HepG2 (cell line): ENCODE measurements at regions not wholly inside any gene's neighbourhood (a gene's known extent, or its start where the extent isn't known, plus 50 kb on each side); places are given as distances from the start of the nearest gene placed in this dataset.

ENCODE experiments used
- FOXJ3 ChIP-seq: sonication (generic); formaldehyde crosslinking; IDR thresholded peaks from 2 replicates; pipeline ENCODE4 v1.4.0; 2020; ENCODE audit warnings: missing genetic modification reagents, mild to moderate bottlenecking, borderline replicate concordance
- GABPA ChIP-seq, 2 experiments: IDR thresholded peaks; 2 replicates each; pipeline ENCODE4 v1.6.1; 2011 to 2016; ENCODE audit warnings: low read depth in 2 of 2, low read length in 1 of 2, missing biosample characterization in 1 of 2, missing genetic modification characterization in 1 of 2
- IRF2 ChIP-seq: IDR thresholded peaks from 2 replicates; pipeline ENCODE4 v1.6.1; 2018; ENCODE audit warnings: missing genetic modification reagents, missing compliant biosample characterization
- NFIC ChIP-seq: IDR thresholded peaks from 2 replicates; pipeline ENCODE4 v1.6.1; 2012; ENCODE audit warnings: mild to moderate bottlenecking, low read length, inconsistent platforms
- PAX8 ChIP-seq: sonication (generic); formaldehyde crosslinking; IDR thresholded peaks from 2 replicates; pipeline ENCODE4 v1.8.0; 2022; ENCODE audit warnings: mild to moderate bottlenecking, missing genetic modification reagents, borderline replicate concordance
- RBM22 ChIP-seq: fragments of 200-400 bp; formaldehyde crosslinking; optimal IDR thresholded peaks from 2 replicates; pipeline ENCODE3; 2017; ENCODE audit warnings: mild to moderate bottlenecking, low read length, moderate library complexity
- ZNF12 ChIP-seq: sonication (generic); formaldehyde crosslinking; IDR thresholded peaks from 2 replicates; pipeline ENCODE4 v1.5.0; 2020; ENCODE audit warnings: missing genetic modification reagents
- TF ChIP-seq, protein P1 (sequence below): sonication (generic); formaldehyde crosslinking; IDR thresholded peaks from 2 replicates; pipeline ENCODE4 v1.5.0; 2020; ENCODE audit warnings: mild to moderate bottlenecking, missing genetic modification reagents, moderate library complexity
- TF ChIP-seq, protein P2 (sequence below): sonication (generic); formaldehyde crosslinking; IDR thresholded peaks from 2 replicates; pipeline ENCODE4 v1.9.0; 2021; ENCODE audit warnings: missing genetic modification reagents, borderline replicate concordance
- TF ChIP-seq, protein P3 (sequence below): sonication (generic); formaldehyde crosslinking; IDR thresholded peaks from 2 replicates; pipeline ENCODE4 v1.9.0; 2021; ENCODE audit warnings: missing genetic modification reagents, borderline replicate concordance

DNA sequence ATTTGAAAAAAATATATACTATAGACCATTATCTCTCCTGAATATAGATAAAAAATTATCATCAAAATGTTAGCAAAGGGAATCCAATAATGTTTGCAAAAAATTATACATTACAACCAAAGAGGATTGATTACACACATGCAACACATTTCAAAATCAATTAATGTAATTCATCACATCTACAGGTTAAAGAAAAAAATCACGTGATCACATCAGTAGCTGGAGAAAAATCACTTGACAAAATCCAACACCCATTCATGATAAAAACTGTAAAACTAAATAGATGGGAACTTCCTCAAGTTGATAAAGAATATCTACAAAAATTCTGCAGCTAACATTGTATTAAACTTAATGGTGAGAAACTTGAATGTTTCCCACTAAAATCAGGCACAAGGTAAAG, 1047.5 kb upstream of the CNTNAP5 start:
- TF ChIP-seq, protein P1, sequence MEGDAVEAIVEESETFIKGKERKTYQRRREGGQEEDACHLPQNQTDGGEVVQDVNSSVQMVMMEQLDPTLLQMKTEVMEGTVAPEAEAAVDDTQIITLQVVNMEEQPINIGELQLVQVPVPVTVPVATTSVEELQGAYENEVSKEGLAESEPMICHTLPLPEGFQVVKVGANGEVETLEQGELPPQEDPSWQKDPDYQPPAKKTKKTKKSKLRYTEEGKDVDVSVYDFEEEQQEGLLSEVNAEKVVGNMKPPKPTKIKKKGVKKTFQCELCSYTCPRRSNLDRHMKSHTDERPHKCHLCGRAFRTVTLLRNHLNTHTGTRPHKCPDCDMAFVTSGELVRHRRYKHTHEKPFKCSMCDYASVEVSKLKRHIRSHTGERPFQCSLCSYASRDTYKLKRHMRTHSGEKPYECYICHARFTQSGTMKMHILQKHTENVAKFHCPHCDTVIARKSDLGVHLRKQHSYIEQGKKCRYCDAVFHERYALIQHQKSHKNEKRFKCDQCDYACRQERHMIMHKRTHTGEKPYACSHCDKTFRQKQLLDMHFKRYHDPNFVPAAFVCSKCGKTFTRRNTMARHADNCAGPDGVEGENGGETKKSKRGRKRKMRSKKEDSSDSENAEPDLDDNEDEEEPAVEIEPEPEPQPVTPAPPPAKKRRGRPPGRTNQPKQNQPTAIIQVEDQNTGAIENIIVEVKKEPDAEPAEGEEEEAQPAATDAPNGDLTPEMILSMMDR = no peak
- TF ChIP-seq RBM22 (no peak), NFIC (no peak), IRF2 (no peak), ZNF12 (CRISPR knock-in tag) (no peak), GABPA (IDR thresholded peaks at IDR 0.05; ENCODE audit: low read depth, low read length) (no peak), GABPA (CRISPR knock-in tag; IDR thresholded peaks at IDR 0.05; ENCODE audit: low read depth) (no peak), PAX8 (CRISPR knock-in tag) (no peak), FOXJ3 (CRISPR knock-in tag) (no peak)
- TF ChIP-seq, protein P2, sequence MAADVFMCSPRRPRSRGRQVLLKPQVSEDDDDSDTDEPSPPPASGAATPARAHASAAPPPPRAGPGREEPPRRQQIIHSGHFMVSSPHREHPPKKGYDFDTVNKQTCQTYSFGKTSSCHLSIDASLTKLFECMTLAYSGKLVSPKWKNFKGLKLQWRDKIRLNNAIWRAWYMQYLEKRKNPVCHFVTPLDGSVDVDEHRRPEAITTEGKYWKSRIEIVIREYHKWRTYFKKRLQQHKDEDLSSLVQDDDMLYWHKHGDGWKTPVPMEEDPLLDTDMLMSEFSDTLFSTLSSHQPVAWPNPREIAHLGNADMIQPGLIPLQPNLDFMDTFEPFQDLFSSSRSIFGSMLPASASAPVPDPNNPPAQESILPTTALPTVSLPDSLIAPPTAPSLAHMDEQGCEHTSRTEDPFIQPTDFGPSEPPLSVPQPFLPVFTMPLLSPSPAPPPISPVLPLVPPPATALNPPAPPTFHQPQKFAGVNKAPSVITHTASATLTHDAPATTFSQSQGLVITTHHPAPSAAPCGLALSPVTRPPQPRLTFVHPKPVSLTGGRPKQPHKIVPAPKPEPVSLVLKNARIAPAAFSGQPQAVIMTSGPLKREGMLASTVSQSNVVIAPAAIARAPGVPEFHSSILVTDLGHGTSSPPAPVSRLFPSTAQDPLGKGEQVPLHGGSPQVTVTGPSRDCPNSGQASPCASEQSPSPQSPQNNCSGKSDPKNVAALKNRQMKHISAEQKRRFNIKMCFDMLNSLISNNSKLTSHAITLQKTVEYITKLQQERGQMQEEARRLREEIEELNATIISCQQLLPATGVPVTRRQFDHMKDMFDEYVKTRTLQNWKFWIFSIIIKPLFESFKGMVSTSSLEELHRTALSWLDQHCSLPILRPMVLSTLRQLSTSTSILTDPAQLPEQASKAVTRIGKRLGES = no peak
- TF ChIP-seq, protein P3, sequence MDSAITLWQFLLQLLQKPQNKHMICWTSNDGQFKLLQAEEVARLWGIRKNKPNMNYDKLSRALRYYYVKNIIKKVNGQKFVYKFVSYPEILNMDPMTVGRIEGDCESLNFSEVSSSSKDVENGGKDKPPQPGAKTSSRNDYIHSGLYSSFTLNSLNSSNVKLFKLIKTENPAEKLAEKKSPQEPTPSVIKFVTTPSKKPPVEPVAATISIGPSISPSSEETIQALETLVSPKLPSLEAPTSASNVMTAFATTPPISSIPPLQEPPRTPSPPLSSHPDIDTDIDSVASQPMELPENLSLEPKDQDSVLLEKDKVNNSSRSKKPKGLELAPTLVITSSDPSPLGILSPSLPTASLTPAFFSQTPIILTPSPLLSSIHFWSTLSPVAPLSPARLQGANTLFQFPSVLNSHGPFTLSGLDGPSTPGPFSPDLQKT (CRISPR knock-in tag) = no peak
